ENCODE measurements at regions not wholly inside any gene's neighbourhood (a gene's known extent, or its start where the extent isn't known, plus 50 kb on each side); places are given as distances from the start of the nearest gene placed in this dataset.
"Not testable (repeated sequence)": the region's sequence is repeated elsewhere in the genome, so short reads cannot be mapped to it uniquely, and the experiment has no call there.

DNA sequence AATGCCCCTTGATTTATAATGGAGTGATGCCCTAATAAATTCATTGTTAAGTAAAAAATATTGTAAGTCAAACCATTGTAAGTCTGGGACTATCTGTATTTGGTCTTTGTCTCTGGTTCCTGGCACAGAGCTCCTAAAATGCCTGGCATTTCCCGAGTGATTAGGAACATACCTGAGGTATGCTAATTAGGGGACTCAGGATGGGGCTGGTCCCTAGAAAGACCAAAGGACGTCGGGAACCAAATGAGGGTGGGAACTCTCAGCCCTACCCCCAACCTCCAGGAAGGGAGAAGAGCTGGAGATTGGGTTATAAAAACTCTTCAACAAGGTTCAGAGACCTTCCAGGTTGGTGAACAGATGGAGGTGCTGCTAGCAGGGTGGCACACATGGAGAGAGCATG is 82.6 kb upstream of the ARG1 start:
- DNase-seq = no peak

GRCh38 chr6:131492932-131493573 is 80.0 kb upstream of the ARG1 start:
- DNase-seq = no peak

DNA sequence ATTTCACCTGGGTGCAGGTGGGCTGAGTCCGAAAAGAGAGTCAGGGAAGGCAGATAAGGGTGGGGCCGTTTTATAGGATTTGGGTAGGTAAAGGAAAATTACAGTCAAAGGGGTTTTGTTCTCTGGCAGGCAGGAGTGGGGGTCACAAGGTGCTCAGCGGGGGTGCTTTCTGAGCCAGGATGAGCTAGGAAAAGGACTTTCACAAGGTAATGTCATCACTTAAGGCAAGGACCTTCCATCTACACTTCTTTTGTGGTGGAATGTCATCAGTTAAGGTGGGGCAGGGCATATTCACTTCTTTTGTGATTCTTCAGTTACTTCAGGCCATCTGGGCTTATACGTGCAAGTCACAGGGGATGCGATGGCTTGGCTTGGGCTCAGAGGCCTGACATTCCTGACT is 68.6 kb upstream of the ARG1 start:
- DNase-seq = not testable (repeated sequence)

- DNase-seq = peak in 2 of 58 donors; percentile 4 to 28
Observed at GRCh38 chr6:131510094-131510493, 62.9 kb upstream of the ARG1 start.

DNA sequence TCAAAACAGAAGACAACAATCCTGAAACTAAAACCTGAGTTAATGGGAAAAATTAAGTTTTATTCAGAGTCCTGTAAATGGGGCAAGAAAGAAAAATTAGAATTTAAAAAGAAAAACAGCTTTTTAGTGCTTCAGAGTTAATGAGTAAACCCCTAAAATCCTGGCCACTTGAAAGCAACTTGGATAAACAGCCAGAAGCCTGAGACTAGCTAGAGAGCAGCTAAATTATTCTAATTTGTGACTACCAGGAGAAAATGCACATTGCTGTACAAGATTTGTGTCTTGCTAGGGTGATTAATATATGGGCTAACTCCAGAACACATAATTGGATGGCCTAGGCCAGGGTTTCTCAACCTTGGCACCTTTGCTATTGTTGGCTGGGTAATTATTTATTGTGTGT is 62.4 kb upstream of the ARG1 start:
- no peak for DNase-seq

- DNase-seq = peak in 4 of 58 donors; percentile 2 to 4 (median 4)
Observed at GRCh38 chr6:131519670-131520436, 53.2 kb upstream of the ARG1 start.

All from anterior cingulate cortex (tissue), 58 donors.